Fibroblast of villous mesenchyme (primary cell): ENCODE measurements at regions not wholly inside any gene's neighbourhood (a gene's known extent, or its start where the extent isn't known, plus 50 kb on each side); places are given as distances from the start of the nearest gene placed in this dataset.

Experiments used
- DNase-seq: peaks from one replicate; pipeline ENCODE4 v3.0.0-alpha.2; 2010; ENCODE audit warnings: low read depth
- H3K4me3 ChIP-seq: 2 replicates; pipeline ENCODE4 v1.5.1; 2011; ENCODE audit warnings: low read depth, mild to moderate bottlenecking, low read length
- TF ChIP-seq, protein P1 (sequence below): IDR thresholded peaks from 2 replicates; pipeline ENCODE4 v1.5.1; 2012; ENCODE audit warnings: low read depth, mild to moderate bottlenecking, low read length; ENCODE audit not compliant: insufficient read depth

DNA sequence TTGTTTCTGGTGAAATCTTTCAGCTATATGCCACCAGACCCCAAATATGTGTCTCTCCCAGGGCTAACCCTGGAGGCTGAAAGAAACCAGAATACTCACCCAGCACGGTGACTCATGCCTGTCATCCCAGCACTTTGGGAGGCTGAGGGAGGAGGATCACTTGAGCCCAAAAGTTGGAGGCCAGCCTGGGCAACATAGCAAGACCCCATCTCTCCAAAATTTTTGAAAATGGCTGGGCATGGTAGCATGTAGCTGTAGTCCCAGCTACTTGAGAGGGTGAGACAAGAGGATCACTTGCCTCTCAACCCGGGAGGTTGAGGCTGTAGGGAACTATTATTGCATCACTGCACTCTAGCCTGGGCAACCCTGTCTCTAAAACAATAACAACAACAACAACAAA lies 76.1 kb upstream of the UQCRFS1 start:
- H3K4me3 ChIP-seq: no peak overlapping the region
- TF ChIP-seq, protein P1, sequence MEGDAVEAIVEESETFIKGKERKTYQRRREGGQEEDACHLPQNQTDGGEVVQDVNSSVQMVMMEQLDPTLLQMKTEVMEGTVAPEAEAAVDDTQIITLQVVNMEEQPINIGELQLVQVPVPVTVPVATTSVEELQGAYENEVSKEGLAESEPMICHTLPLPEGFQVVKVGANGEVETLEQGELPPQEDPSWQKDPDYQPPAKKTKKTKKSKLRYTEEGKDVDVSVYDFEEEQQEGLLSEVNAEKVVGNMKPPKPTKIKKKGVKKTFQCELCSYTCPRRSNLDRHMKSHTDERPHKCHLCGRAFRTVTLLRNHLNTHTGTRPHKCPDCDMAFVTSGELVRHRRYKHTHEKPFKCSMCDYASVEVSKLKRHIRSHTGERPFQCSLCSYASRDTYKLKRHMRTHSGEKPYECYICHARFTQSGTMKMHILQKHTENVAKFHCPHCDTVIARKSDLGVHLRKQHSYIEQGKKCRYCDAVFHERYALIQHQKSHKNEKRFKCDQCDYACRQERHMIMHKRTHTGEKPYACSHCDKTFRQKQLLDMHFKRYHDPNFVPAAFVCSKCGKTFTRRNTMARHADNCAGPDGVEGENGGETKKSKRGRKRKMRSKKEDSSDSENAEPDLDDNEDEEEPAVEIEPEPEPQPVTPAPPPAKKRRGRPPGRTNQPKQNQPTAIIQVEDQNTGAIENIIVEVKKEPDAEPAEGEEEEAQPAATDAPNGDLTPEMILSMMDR: no peak
- no peak for DNase-seq

DNA sequence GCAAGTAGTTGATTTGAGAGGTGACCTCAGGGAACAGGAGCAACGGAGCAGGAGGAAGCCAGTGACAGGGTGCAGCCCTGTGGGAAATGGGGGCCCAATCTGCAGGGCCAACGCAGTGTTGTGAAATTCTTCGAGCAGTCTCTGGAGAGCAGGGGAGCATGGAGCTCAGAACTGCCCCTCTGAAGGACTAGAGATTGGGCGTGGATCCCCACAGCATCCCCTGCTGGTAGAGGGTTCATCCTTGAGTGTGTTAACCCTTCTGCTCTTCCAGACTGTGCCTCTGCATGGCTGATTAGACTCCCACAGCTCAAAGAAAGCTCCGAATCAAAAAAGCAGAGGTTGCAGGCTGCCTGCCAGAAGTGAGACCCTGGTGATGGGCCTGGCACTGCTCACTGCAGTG lies 77.9 kb upstream of the UQCRFS1 start:
- TF ChIP-seq, protein P1: no peak
- no peak overlapping the region for H3K4me3 ChIP-seq
- DNase-seq: no peak

DNA sequence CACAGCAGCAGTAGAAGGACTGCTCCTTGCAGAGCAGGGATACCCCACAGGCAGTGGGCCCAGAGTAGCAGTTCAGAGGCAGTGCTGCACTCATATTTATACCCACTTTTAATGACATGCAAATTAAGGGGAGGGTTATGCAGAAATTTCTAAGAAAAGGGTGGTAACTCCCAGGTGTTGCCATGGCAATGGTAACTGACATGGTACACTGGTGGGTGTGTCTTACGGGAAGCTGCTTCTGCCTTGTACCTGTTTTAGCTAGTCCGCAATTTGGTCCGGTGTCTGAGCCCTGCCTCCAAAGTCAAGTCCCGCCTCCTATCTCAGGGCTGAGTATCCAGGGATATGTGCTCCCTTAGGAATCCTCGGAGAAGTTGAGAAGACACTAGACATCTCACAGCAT lies 79.2 kb upstream of the UQCRFS1 start:
- no peak for DNase-seq
- TF ChIP-seq, protein P1: no peak
- no peak overlapping the region for H3K4me3 ChIP-seq

DNA sequence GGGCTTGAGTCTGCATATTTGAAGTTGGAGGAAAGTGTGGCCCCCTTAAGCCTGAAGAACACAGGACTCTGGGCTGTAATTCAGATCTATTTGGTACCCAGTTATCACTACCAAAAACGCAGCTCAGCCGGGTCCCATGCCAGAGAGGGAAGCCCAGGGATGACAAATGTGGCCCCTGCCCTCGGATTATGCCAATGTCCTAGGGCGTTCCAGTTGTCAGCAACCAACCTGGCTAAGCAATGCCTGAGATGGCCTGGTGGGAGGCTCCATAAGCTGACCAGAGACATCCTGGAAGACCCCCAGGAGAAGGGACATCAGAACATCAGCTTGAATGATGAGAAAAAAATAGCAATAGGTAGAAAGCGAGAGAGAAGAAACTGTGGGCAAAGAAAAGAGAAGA lies 79.6 kb upstream of the UQCRFS1 start:
- H3K4me3 ChIP-seq: no peak overlapping the region
- TF ChIP-seq, protein P1: no peak
- no peak for DNase-seq

DNA sequence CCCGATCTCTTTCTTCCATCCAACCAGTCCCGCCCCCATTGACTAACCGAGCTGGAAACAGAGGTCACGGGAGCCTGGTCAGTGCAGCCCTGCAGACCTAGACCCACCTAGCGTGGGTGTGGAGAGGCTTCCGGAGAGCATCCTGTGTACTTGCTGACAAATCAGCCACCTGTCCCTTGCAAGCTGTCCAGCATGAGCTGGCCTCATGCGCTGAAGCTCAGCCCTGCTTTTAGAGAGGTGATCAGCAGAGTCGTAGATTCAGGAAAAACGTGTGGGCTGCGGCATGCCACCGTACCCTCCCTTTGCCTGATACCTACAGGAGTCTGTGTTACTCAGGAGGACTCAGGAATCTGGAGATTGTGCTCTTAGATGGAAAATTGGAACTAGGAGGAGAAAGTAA lies 80.3 kb upstream of the UQCRFS1 start:
- TF ChIP-seq, protein P1: no peak
- DNase-seq: no peak
- no peak overlapping the region for H3K4me3 ChIP-seq

DNA sequence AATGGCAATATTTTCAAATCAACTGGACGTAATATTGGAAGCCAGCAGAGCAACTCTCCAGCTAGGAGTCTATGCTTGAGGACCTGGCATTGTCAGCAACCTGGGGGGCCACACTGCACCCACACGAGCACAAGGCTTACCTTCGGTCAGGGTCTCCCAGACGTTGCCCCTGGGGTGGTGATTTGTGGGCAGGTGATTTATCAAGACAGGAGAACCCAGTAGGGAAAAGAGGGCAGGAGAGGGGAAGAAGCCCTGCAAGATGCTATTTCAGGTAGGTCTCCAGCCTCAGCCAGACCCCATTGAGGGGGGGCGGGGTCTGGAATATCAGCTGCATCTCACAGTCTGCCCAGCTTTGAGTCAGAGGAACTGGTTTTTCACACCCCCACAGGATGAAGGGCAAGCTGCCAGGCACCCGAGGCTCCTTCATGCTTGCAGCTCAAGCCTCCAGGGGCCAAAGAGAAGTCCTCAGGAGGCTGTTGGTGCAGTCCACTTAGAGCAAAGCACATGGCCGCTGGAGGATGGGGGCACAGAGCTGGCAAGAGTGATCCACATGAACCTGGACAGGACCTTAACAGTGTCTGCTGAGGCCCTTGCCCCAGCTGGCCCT lies 80.9 kb upstream of the UQCRFS1 start:
- no peak for DNase-seq
- TF ChIP-seq, protein P1: no peak
- no peak overlapping the region for H3K4me3 ChIP-seq

DNA sequence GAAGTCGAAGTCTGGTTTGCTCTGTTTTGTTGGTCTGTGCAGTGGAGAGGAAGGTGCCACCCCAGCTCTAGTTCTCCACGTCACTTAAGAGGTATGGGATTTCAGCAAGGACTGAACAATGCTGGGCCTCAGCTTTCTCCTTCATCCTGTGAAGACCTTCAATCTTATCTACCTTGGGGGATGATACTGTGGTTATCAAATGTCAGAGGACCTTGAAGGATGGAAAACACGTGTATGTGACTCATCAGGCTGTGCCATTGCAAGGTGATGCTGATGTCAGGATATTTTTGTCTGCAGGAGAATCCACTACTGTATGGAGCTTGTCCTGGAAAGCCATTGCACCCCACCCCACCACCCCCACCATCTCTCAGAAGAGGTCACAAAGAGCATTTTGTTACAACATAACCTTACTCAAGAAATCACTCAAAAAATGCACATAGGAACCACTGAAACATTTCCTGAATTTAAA lies 81.4 kb upstream of the UQCRFS1 start:
- no peak overlapping the region for H3K4me3 ChIP-seq
- TF ChIP-seq, protein P1: no peak
- DNase-seq: no peak
